ENCODE measurements at regions not wholly inside any gene's neighbourhood (a gene's known extent, or its start where the extent isn't known, plus 50 kb on each side); places are given as distances from the start of the nearest gene placed in this dataset.

DNA sequence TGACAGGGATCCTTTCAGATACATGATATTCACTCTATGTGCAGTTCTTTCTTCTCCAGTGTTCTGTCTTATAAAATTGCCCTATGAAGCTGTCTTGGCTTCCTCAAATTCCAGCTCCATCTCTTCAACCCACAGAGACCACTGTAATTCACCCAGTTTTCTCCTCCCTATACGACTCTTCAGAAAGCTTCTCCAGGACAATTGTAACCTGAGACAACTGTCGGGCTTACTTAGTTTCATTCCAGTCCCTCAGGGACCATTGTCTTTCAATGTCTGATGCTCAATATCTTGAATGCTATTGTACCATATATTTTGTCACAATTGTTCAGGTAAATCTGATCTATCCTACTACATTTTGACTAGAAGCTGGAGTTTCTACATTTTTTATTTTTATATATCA, 345.3 kb downstream of the RPL10L start:
- no peak overlapping the region for H3K4me3 ChIP-seq
- WGBS, 2 donors = 40 to 58% methylated on average over 2 of the region's 2 CpGs
- no peak overlapping the region for H3K27ac ChIP-seq
- no peak for ATAC-seq
- H3K36me3 ChIP-seq (replicated peaks in 1 of 2; ENCODE audit: insufficient read depth in 1 of 2, low read depth in 2 of 2) = no peaks in the 10 kb centered on the region
- no peaks in the 10 kb centered on the region for H3K27me3 ChIP-seq
- intact Hi-C loops (cut with DNase I) = no loop called here
- no peaks in the 10 kb centered on the region for H3K4me1 ChIP-seq
- DNase-seq = no peak
- H3K9me3 ChIP-seq = no peaks in the 10 kb centered on the region
- TF ChIP-seq CTCF (IDR thresholded peaks at IDR 0.05) = no peak

GRCh38 chr14:46300765-46301164, 350.8 kb downstream of the RPL10L start:
- TF ChIP-seq CTCF (IDR thresholded peaks at IDR 0.05) (no peak), POLR2A (IDR thresholded peaks at IDR 0.05) (no peak)
- no peak for DNase-seq
- WGBS, 2 donors = 67 to 80% methylated on average over 2 of the region's 2 CpGs
- Histone ChIP-seq H3K27me3 (no peaks in the 10 kb centered on the region), H3K4me1 (no peaks in the 10 kb centered on the region), H3K36me3 (replicated peaks in 1 of 2; ENCODE audit: insufficient read depth in 1 of 2, low read depth in 2 of 2) (no peaks in the 10 kb centered on the region), H3K9me3 (no peaks in the 10 kb centered on the region), H3K27ac (no peak overlapping the region), H3K4me3 (no peak overlapping the region)
- no peak for ATAC-seq
- intact Hi-C loops (cut with DNase I) = no loop called here

GRCh38 chr14:46290706-46291105, 360.9 kb downstream of the RPL10L start:
- no peaks in the 10 kb centered on the region for H3K4me1 ChIP-seq
- intact Hi-C loops (cut with DNase I) = no loop called here
- no peak overlapping the region for H3K4me3 ChIP-seq
- H3K27ac ChIP-seq = no peak overlapping the region
- no peak for TF ChIP-seq POLR2A (IDR thresholded peaks at IDR 0.05)
- TF ChIP-seq CTCF (IDR thresholded peaks at IDR 0.05) = no peak
- H3K9me3 ChIP-seq = no peaks in the 10 kb centered on the region
- no peaks in the 10 kb centered on the region for H3K27me3 ChIP-seq
- ATAC-seq = no peak
- DNase-seq = no peak
- no peaks in the 10 kb centered on the region for H3K36me3 ChIP-seq (replicated peaks in 1 of 2; ENCODE audit: insufficient read depth in 1 of 2, low read depth in 2 of 2)

DNA sequence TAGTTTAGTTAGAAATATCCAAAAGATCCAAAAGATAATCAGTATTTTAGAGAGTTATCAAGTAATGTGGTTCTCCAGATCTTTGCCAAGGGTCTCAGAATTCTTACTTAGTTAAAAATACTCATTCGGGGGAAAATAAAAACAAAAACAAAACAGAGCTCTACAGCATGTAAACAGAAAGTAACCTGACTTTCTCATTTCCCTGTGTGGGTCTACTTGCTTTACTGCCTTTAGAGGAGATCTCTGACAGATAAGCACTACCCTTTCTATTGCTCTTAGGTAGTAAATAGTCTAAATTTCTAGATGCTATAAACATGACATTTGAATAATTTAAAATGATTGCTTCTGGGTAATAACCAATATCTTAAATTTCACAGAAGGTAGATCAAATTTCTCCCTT, 371.8 kb downstream of the RPL10L start:
- H3K4me1 ChIP-seq = no peaks in the 10 kb centered on the region
- no peak overlapping the region for H3K27ac ChIP-seq
- intact Hi-C loops (cut with DNase I) = no loop called here
- H3K9me3 ChIP-seq = no peaks in the 10 kb centered on the region
- TF ChIP-seq POLR2A (IDR thresholded peaks at IDR 0.05) (no peak), CTCF (IDR thresholded peaks at IDR 0.05) (no peak)
- no peak overlapping the region for H3K4me3 ChIP-seq
- DNase-seq (no peak), ATAC-seq (no peak)
- no peaks in the 10 kb centered on the region for H3K36me3 ChIP-seq (replicated peaks in 1 of 2; ENCODE audit: insufficient read depth in 1 of 2, low read depth in 2 of 2)
- WGBS, 2 donors = 63 to 76% methylated on average over 1 of the region's 1 CpG
- no peaks in the 10 kb centered on the region for H3K27me3 ChIP-seq

- intact Hi-C loops (cut with DNase I) = no loop called here
- Histone ChIP-seq H3K36me3 (replicated peaks in 1 of 2; ENCODE audit: insufficient read depth in 1 of 2, low read depth in 2 of 2) (no peaks in the 10 kb centered on the region), H3K4me1 (no peaks in the 10 kb centered on the region), H3K4me3 (no peak overlapping the region), H3K9me3 (no peaks in the 10 kb centered on the region), H3K27ac (no peak overlapping the region), H3K27me3 (no peaks in the 10 kb centered on the region)
- WGBS, 2 donors = 44 to 48% methylated on average over 6 of the region's 6 CpGs
- DNase-seq = no peak
- ATAC-seq = no peak
- no peak for TF ChIP-seq POLR2A (IDR thresholded peaks at IDR 0.05)
- TF ChIP-seq CTCF (IDR thresholded peaks at IDR 0.05) = no peak
Observed at GRCh38 chr14:46279327-46279726, 372.3 kb downstream of the RPL10L start.

All from body of pancreas (tissue), 4 donors.